GM21737 (cell line): ENCODE measurements at regions not wholly inside any gene's neighbourhood (a gene's known extent, or its start where the extent isn't known, plus 50 kb on each side); places are given as distances from the start of the nearest gene placed in this dataset.

ENCODE experiments used
- ATAC-seq: cut with Tn5 transposase; IDR thresholded peaks from one replicate; pipeline ENCODE4 v1.9.1; 2021; ENCODE audit warnings: mild to moderate bottlenecking, moderate library complexity; ENCODE audit not compliant: unreplicated experiment

DNA sequence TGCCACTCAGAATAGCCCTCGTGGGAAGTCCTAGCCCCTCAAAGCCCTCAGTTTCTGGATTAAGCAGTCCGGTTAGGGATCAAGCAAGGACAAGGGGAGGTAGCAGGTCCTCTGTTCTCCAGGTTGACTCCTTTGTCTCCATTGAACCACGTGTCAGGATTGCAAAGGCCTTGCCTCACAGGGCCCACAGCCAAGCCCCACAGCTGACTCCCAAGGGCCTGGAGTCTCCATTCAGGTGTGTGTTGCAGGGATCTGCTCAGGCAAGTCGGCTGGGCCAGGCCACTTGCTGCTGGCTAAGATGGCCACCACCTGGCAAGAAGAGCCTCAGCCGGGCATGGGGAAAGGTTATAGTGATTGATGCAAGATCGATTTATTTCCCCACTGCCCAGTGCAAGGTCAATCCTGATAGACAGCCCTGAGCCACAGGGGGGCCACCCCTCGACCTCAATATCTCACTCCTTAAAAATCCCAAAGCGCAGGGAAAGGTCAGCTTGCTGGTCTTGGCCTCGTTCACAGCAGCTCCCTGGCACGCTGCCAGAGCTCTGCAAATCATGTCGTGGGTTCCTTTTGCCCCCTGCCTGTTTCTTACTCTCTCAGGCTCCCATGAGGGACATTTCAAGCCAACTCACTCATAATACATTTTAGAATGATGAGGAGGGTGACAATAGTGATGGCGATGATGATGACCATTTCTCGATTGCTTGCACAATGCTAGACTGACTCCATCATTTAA lies 75.9 kb downstream of the EDN3 start:
- ATAC-seq, result no peak

DNA sequence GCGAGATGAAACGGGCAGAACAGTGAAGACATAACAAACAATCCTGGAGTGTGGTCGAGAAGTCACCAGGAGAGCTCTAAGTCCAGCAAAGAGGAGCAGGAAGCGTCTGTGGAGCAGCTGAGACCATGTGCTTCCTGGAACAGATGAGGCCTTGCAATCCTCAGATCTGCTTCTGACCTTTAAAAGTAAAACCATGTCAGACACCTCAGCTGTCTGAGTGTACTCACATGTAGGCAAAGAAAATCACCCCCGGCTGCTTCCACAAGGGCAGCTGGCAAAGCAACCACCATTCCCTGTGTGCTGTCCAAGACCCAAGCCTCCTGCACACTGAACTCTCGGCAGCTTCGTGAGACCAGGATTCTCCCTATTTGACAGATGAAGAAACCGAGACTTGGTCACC lies 76.6 kb downstream of the EDN3 start:
- no peak for ATAC-seq

- ATAC-seq, result no peak
These were observed 77.4 kb downstream of the EDN3 start for GRCh38 chr20:59377842-59378241.

DNA sequence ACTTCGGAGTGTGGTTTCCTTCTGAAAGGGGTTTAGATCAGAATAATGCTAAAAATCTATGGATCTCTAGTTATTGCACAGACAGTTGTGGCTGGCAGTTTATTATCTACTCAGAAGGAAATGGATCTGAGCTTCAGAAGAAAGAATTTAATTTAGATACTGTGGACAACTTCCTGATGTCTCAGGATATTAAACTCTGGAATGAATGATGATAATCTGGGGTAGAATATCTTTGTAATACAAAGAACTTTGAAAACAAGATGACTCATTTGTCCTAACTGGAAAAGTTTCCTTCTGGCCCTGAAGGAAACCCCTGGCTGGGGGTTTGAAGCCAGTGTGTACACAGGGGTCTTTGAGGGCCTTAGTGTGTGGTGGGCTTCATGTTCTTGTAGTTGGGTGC lies 78.0 kb downstream of the EDN3 start:
- no peak for ATAC-seq

GRCh38 chr20:59378966-59379365 lies 78.6 kb downstream of the EDN3 start:
- ATAC-seq, result no peak

GRCh38 chr20:59381689-59382088 lies 81.3 kb downstream of the EDN3 start:
- no peak for ATAC-seq

DNA sequence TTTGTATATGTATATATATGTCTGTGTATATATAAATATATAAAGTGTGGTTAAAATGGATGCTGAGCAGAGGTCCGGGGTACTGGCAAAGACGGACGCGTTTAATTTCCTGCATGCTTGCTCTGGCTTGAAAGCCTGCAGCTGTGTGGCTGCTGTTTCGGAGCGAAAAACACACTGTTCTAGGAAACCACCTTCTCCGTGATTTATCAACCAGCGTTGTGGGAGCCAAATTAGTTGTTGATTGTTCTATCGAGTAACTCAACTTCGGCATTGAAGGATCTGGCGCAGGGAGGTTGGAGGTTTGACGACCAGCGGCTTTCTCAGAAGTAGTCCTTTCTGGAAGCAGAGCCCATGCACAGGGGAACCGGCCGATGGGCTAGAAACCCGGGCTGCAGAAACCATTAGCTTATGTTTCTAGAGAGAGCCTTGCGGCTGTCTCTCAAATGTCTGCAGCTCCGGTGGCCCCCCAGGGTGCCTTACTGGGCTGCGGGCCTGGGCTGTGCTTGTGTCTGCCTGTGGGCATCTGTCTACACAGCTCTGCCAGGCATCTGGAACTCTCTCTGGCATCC lies 81.8 kb downstream of the EDN3 start:
- no peak for ATAC-seq

DNA sequence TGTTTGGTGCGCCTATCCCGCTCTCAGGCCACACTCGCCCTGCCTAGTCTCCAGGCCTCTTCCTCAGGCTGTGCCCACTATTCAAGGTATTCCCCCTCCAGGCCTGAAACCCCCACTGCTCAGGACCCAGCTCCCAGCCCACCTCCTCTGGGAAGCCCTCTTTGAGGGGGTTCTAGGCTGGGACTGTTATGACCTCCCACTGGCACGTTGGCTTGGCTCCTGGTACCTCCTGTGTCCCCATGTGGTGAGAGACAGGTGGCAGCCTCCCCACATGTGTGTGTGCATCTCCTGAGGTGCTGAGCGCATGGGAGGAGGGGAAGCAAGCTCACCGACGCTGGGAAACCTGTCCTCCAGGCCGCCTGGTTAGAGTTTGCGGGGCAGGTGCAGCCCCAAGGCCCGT lies 82.5 kb downstream of the EDN3 start:
- ATAC-seq, result no peak

DNA sequence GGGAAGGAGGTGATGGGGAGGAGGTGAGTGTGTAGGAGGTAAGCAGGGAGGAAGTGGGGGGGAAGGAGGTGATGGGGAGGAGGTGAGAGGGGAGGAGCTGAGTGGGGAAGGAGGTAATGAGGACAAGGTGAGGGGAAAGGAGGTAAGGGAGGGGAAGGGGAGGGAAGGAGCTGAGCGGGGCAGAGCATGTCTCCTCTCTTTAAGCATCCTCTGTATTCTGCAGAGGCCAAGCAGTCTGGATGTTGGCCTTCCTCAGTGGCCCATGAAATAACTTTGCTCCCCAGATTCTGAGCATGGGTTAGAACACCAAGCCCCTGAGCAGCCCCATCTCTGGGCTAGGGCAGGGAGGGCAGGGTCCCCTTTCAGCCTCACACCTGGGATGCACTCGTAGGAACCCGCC lies 84.6 kb downstream of the EDN3 start:
- no peak for ATAC-seq

DNA sequence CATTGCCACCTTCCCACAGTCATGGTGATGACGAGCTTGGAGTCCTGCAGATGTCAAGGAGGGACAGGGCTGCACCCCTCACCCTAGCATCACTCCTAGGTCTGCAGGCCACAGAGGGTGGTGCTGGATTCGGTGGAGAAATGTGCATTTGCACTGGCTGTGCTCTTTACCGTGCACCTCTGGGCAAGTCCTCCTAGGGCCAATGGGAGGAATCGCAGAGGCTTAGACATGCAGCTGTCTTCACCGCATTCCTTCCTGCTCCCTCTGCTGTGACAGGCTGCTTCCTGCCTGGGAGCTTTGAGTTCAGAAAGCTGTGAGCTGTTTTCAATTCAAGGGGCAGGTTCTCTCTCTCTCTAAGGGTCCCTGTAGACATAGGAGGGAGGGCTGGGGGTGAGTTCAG lies 85.1 kb downstream of the EDN3 start:
- no peak for ATAC-seq

- no peak for ATAC-seq
These were observed 86.4 kb downstream of the EDN3 start for GRCh38 chr20:59386809-59387208.

DNA sequence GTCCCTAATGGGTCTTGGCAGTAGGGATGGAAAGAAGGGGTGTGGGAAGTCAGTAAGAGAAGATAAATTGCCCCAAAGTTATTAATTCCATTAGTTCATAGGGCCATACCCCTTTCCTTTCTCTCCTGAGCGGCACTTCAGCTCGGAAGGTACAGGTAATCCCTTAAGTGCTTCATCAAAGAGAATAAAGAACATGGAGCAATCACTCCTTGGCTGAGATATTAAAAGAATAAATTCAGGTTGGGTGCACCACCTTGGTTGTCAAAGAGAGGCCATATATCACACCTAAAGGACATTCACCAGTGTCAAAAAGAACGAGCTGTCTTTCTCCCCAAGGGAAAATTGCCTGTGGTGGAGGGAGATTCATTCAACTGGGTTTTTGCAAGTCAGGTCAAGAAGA lies 87.5 kb downstream of the EDN3 start:
- no peak for ATAC-seq

DNA sequence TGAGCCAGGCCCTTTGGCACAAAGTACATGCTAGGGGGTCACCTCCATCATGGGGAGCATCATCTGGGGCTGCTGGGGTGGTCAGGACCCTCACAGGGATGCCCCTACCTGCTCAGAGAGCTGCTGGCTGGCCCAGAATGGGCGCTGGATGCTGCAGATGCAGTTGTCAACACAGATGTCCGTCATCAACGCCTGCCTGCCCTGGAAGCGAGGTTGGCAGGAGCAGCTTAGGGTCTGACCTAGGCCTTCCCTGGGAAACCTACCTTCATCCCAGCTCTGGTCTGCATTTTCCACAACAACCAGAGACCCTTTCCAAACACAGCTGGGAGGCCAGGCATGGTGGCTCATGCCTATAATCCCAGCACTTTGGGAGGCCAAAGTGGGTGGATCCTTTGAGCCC lies 88.0 kb downstream of the EDN3 start:
- no peak for ATAC-seq

- no peak for ATAC-seq
These were observed 90.0 kb downstream of the EDN3 start for GRCh38 chr20:59390437-59390836.

- no peak for ATAC-seq
These were observed 91.6 kb downstream of the EDN3 start for GRCh38 chr20:59391975-59392374.

- ATAC-seq, result no peak
These were observed 92.3 kb downstream of the EDN3 start for GRCh38 chr20:59392736-59393135.

DNA sequence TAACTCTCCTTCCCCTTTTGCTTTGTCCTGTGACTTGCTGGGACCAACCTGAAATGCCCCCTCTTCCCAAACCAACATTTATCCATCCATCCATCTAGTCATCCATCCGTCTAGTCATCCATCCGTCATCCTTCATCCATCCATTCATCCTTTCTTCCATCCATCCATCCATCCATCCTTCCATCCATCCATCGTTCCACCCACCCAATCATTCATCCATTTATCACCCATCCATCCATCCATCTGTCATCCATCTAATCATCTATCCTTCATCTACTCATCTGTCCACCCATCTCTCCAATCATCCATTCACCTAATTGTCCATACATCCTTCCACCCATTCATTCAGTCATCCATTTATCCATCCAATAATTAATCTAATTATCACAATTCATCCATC lies 92.7 kb downstream of the EDN3 start:
- no peak for ATAC-seq

DNA sequence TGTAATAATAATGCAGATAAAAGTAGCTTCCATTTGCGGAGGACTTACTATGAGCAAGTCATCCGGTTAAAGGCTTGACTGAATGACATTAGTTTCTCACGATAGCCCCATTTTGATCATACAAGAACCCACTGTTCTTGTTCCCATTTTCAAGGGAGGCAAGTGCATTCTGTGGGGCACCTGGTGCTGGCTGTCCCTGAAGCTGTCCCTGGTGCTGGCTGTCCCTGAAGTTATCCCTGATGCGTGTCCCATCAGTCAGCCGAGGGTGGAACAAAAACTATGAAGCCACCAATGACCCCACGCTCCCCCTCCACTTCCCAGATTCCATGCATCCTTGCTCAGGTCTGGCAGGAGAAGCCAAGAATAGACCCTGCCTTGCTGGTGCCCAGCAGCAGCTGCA lies 95.3 kb downstream of the EDN3 start:
- ATAC-seq, result no peak

DNA sequence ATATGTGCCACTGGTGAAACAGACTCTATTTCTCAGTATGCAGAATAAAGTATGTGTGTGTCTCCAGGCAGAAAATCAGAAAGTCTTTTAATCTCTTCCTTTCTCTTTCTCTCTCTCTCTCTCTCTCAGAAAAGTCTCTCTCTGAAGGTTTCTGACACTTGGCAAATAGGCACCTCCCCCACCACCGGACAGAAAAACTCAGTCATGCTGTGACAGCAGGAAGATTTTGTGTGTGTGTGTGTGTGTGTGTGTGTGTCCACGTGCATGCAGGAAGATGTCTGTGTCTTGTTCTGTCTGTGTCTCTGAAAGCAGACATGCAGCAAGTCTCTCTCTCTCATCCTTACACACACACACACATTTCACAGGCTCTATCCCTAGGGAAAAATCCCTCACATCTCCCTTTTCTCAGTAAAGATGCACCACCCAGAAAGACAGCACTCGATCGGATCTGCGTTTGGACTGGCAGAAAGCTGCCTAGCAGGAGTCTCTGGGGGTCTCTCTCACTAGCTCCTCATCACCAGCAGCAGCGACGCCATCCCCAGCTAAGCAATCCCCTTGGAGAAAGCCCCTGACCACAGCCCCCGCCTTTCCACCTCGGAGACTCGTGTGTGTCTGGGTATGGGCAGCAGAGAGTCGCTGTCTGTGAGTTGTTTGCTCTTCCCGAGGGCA lies 98.3 kb downstream of the EDN3 start:
- ATAC-seq, result no peak

DNA sequence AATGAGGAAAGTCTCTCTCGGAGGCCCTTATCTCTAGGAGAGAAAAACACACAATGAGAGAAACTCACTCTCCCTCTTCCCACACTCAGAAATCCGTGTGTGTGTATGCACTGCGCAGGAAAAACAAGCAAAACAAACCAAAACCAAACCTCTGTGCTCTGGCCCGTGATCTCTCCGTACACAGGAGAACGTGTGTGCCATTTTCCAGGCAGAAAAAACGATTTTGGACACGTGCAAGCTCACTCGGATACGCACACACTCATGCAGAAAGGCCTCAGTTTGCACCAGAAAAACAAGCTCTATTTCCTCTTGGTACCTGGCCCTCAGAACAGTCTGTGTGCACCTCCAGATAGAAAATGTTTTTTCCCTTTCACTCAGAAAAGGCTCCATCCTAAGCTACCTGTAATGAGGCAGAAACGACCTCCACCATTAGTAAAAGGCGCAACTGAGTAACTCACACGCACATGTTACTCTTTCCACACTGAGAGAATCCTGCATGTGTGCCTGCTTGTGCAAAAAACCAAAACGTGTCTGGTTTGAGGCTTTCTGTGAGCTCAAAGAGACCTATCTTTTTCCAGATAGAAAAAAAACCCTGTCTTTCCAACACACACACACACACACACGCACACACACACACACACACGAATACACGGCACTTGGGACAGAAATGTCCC lies 99.2 kb downstream of the EDN3 start:
- ATAC-seq, result no peak

DNA sequence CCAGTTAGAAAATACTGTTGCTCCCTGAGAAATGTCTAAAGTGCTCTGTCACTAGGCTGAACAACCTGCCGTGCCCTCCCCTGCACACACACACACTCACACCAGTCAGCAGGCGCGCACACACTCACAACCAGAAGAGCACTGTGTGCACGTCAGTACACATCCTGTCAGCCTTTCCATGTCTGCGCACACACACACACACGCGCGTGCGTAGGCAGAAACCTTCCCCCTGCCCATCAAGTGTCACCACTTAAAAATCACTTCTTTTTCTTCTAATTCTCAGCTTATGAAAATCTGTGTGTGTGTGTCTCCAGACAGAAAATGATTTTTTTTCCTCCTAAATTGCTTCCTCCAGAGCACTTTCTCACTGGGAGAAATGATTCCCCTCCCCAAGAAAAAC lies 100.3 kb downstream of the EDN3 start:
- no peak for ATAC-seq

DNA sequence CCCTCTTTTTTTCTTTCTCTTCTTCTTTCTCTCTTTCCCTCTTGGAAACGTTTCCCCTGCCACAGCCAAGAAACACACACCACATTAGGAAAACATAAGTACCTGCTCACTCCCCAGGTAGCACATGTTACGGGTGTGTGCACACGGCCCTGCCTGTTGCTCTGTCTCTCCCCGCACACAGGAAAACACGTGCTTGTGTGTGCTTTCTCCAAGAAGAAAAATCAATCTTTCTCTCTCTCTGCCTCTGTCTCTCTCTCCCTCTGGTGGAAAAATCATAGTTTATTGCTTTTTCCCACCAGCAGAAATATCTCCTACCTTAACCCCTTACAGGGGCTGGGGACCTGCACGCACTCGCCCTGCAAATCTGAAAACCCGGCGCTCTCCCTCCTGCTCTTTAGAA lies 102.3 kb downstream of the EDN3 start:
- no peak for ATAC-seq
